Keratinocyte (primary cell): ENCODE measurements at regions not wholly inside any gene's neighbourhood (a gene's known extent, or its start where the extent isn't known, plus 50 kb on each side); places are given as distances from the start of the nearest gene placed in this dataset.

Experiments used
- DNase-seq: peaks from one replicate; pipeline ENCODE4 v3.0.0-alpha.2; 2011; ENCODE audit warnings: low read depth, missing footprints, low spot score
- FAIRE-seq: peaks from 2 replicates; lab custom pipeline; 2011; peaks lifted over from hg19 to GRCh38; lab: Jason Lieb, UNC
- H2AFZ ChIP-seq: 2 replicates; pipeline ENCODE4 v1.6.0; 2012; ENCODE audit warnings: low read length, control low read depth, inconsistent platforms; ENCODE audit not compliant: control insufficient read depth
- H3K27ac ChIP-seq: 2 replicates; pipeline ENCODE4 v1.5.1; 2011; ENCODE audit warnings: low read length; ENCODE audit not compliant: control insufficient read depth, insufficient read depth
- H3K27me3 ChIP-seq: 3 replicates; pipeline ENCODE4 v1.6.0; 2011; ENCODE audit warnings: low read length; ENCODE audit not compliant: control insufficient read depth, insufficient read depth; ENCODE audit errors: extremely low read depth
- H3K36me3 ChIP-seq, 2 experiments: 2 replicates in 1 of 2; 3 replicates in 1 of 2; pipeline ENCODE4 v1.5.1; 2011; ENCODE audit warnings: low read length in 2 of 2, mild to moderate bottlenecking in 1 of 2; ENCODE audit not compliant: control insufficient read depth in 2 of 2, insufficient read depth in 2 of 2; ENCODE audit errors: extremely low read depth in 1 of 2
- H3K4me1 ChIP-seq: 3 replicates; pipeline ENCODE4 v1.5.1; 2011; ENCODE audit warnings: low read length; ENCODE audit not compliant: control insufficient read depth, insufficient read depth; ENCODE audit errors: extremely low read depth
- H3K4me2 ChIP-seq: 3 replicates; pipeline ENCODE4 v1.6.0; 2011; ENCODE audit warnings: low read depth, low read length; ENCODE audit not compliant: control insufficient read depth, insufficient read depth; ENCODE audit errors: extremely low read depth
- H3K4me3 ChIP-seq, 3 experiments: fragments of 200-600 bp in 1 of 3; sonication (generic) in 1 of 3; 2 replicates in 2 of 3; 3 replicates in 1 of 3; pipeline ENCODE4 v1.5.1; 2011 to 2016; ENCODE audit warnings: low read length in 3 of 3, mild to moderate bottlenecking in 3 of 3, control low read depth in 2 of 3, inconsistent platforms in 1 of 3, low read depth in 1 of 3, mixed read lengths in 1 of 3, mixed run types in 1 of 3, moderate library complexity in 1 of 3; ENCODE audit not compliant: control insufficient read depth in 2 of 3, insufficient read depth in 2 of 3; ENCODE audit errors: extremely low read depth in 1 of 3
- H3K79me2 ChIP-seq: 2 replicates; pipeline ENCODE4 v1.6.0; 2012; ENCODE audit warnings: low read length; ENCODE audit not compliant: control insufficient read depth, insufficient read depth
- H3K9ac ChIP-seq: 3 replicates; pipeline ENCODE4 v1.6.0; 2011; ENCODE audit warnings: low read length; ENCODE audit not compliant: control insufficient read depth, insufficient read depth; ENCODE audit errors: extremely low read depth
- H3K9me1 ChIP-seq: 3 replicates; pipeline ENCODE4 v1.6.0; 2011; ENCODE audit warnings: low read length; ENCODE audit not compliant: control insufficient read depth, insufficient read depth; ENCODE audit errors: extremely low read depth
- H3K9me3 ChIP-seq: 2 replicates; pipeline ENCODE4 v1.5.1; 2012; ENCODE audit warnings: low read depth, low read length; ENCODE audit not compliant: control insufficient read depth
- H4K20me1 ChIP-seq: 3 replicates; pipeline ENCODE4 v1.6.0; 2011; ENCODE audit warnings: low read length; ENCODE audit not compliant: control insufficient read depth, insufficient read depth; ENCODE audit errors: extremely low read depth
- EZH2 ChIP-seq: IDR thresholded peaks from one replicate; pipeline ENCODE4 v1.6.1; 2012; ENCODE audit warnings: inconsistent platforms, mild to moderate bottlenecking, low read length, moderate library complexity
- dilution Hi-C: fragments of 300-500 bp; cut with MboI; formaldehyde crosslinking; loops from one replicate; pipeline ENCODE4 v1.7.0; 2020; ENCODE audit warnings: low sequenced_read_pairs; ENCODE audit not compliant: extremely low pct_ligation_motif_present
- TF ChIP-seq, protein P1 (sequence below), 3 experiments: IDR thresholded peaks in 1 of 3; conservative IDR thresholded peaks in 1 of 3; optimal IDR thresholded peaks in 1 of 3; 2 replicates in 2 of 3; 3 replicates in 1 of 3; pipeline versions ENCODE3 to v1.5.1; 2011; ENCODE audit warnings: low read length in 3 of 3, mild to moderate bottlenecking in 3 of 3, moderate library complexity in 2 of 3, control low read depth in 1 of 3, inconsistent platforms in 1 of 3; ENCODE audit not compliant: insufficient read depth in 2 of 3; ENCODE audit errors: extremely low read depth in 1 of 3

GRCh38 chr14:86363576-86363975 lies 833.6 kb downstream of the FLRT2 start:
- H3K9ac ChIP-seq, result no peak overlapping the region
- no peak overlapping the region for H3K27ac ChIP-seq
- H4K20me1 ChIP-seq, result no peaks in the 10 kb centered on the region
- H3K4me2 ChIP-seq, result no peak overlapping the region
- H3K27me3 ChIP-seq, result no peaks in the 10 kb centered on the region
- H3K9me1 ChIP-seq, result no peaks in the 10 kb centered on the region
- dilution Hi-C loops, result no loop called here
- H3K79me2 ChIP-seq, result no peaks in the 10 kb centered on the region
- H3K36me3 ChIP-seq, result no peaks in the 10 kb centered on the region
- H2AFZ ChIP-seq, result no peak overlapping the region
- H3K9me3 ChIP-seq, result no peaks in the 10 kb centered on the region
- no peak for FAIRE-seq
- DNase-seq, result no peak
- TF ChIP-seq, protein P1, sequence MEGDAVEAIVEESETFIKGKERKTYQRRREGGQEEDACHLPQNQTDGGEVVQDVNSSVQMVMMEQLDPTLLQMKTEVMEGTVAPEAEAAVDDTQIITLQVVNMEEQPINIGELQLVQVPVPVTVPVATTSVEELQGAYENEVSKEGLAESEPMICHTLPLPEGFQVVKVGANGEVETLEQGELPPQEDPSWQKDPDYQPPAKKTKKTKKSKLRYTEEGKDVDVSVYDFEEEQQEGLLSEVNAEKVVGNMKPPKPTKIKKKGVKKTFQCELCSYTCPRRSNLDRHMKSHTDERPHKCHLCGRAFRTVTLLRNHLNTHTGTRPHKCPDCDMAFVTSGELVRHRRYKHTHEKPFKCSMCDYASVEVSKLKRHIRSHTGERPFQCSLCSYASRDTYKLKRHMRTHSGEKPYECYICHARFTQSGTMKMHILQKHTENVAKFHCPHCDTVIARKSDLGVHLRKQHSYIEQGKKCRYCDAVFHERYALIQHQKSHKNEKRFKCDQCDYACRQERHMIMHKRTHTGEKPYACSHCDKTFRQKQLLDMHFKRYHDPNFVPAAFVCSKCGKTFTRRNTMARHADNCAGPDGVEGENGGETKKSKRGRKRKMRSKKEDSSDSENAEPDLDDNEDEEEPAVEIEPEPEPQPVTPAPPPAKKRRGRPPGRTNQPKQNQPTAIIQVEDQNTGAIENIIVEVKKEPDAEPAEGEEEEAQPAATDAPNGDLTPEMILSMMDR (optimal IDR thresholded peaks at IDR 0.05 in 1 of 3, IDR thresholded peaks at IDR 0.05 in 1 of 3, conservative IDR thresholded peaks at IDR 0.05 in 1 of 3; ENCODE audit: extremely low read depth in 1 of 3, insufficient read depth in 2 of 3, low read length in 3 of 3), result no peak
- TF ChIP-seq EZH2, result no peak
- H3K4me1 ChIP-seq, result no peaks in the 10 kb centered on the region
- H3K4me3 ChIP-seq, result no peak overlapping the region

DNA sequence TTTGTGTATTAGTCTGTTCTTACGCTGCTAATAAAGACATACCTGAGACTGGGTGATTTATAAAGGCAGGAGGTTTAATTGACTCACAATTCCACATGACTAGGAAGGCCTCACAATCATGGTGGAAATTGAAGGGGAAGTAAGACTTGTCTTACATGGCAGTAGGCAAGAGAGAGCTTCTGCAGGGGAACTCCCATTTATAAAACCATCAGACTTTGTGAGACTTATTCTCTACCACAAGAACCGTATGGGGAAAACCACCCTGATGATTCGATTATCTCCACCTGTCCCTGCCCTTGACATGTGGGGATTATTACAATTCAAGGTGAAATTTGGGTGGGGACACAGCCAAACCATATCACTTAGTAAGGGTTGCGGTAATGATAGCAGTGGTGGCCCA lies 833.1 kb downstream of the FLRT2 start:
- Histone ChIP-seq H3K27ac (no peak overlapping the region), H4K20me1 (no peaks in the 10 kb centered on the region), H3K4me3 (no peak overlapping the region), H3K27me3 (no peaks in the 10 kb centered on the region), H3K9ac (no peak overlapping the region), H3K9me1 (no peaks in the 10 kb centered on the region), H3K4me1 (no peaks in the 10 kb centered on the region), H3K36me3 (no peaks in the 10 kb centered on the region), H2AFZ (no peak overlapping the region), H3K4me2 (no peak overlapping the region), H3K9me3 (no peaks in the 10 kb centered on the region), H3K79me2 (no peaks in the 10 kb centered on the region)
- DNase-seq (no peak), FAIRE-seq (no peak)
- dilution Hi-C loops, result no loop called here
- TF ChIP-seq, protein P1 (optimal IDR thresholded peaks at IDR 0.05 in 1 of 3, IDR thresholded peaks at IDR 0.05 in 1 of 3, conservative IDR thresholded peaks at IDR 0.05 in 1 of 3; ENCODE audit: extremely low read depth in 1 of 3, insufficient read depth in 2 of 3, low read length in 3 of 3), result no peak
- no peak for TF ChIP-seq EZH2
